IPS-11a (cell line): ENCODE measurements at regions not wholly inside any gene's neighbourhood (a gene's known extent, or its start where the extent isn't known, plus 50 kb on each side); places are given as distances from the start of the nearest gene placed in this dataset.

ENCODE experiments used
- H3K4me3 ChIP-seq: one replicate; pipeline ENCODE4 v1.5.1; 2013; ENCODE audit warnings: low read depth, low read length, control low read depth

- no peak overlapping the region for H3K4me3 ChIP-seq
Measured at GRCh38 chr14:26765768-26766520, 168.1 kb upstream of the NOVA1 start.

GRCh38 chr14:26766726-26767125 lies 168.9 kb upstream of the NOVA1 start:
- no peak overlapping the region for H3K4me3 ChIP-seq

GRCh38 chr14:26773906-26774593 lies 176.2 kb upstream of the NOVA1 start:
- H3K4me3 ChIP-seq: no peak overlapping the region

- H3K4me3 ChIP-seq: no peak overlapping the region
Measured at GRCh38 chr14:26775765-26776563, 178.1 kb upstream of the NOVA1 start.

- H3K4me3 ChIP-seq: no peak overlapping the region
Measured at GRCh38 chr14:26791117-26791806, 193.4 kb upstream of the NOVA1 start.

GRCh38 chr14:26794731-26795130 lies 196.9 kb upstream of the NOVA1 start:
- H3K4me3 ChIP-seq: no peak overlapping the region

- H3K4me3 ChIP-seq: no peak overlapping the region
Measured at GRCh38 chr14:26808407-26808806, 210.6 kb upstream of the NOVA1 start.

- H3K4me3 ChIP-seq: no peak overlapping the region
Measured at GRCh38 chr14:26810631-26811030, 212.8 kb upstream of the NOVA1 start.

GRCh38 chr14:26811756-26812305 lies 214.0 kb upstream of the NOVA1 start:
- H3K4me3 ChIP-seq: no peak overlapping the region

GRCh38 chr14:26820138-26820537 lies 222.3 kb upstream of the NOVA1 start:
- H3K4me3 ChIP-seq: no peak overlapping the region

- H3K4me3 ChIP-seq: no peak overlapping the region
Measured at GRCh38 chr14:26820572-26820971, 222.7 kb upstream of the NOVA1 start.

- H3K4me3 ChIP-seq: no peak overlapping the region
Measured at GRCh38 chr14:26828741-26829140, 230.9 kb upstream of the NOVA1 start.

- H3K4me3 ChIP-seq: no peak overlapping the region
Measured at GRCh38 chr14:26833621-26834176, 235.9 kb upstream of the NOVA1 start.

- H3K4me3 ChIP-seq: no peak overlapping the region
Measured at GRCh38 chr14:26835979-26836570, 238.2 kb upstream of the NOVA1 start.

- H3K4me3 ChIP-seq: no peak overlapping the region
Measured at GRCh38 chr14:26839481-26839880, 241.6 kb upstream of the NOVA1 start.

GRCh38 chr14:26841326-26841725 lies 243.5 kb upstream of the NOVA1 start:
- no peak overlapping the region for H3K4me3 ChIP-seq

GRCh38 chr14:26841920-26842741 lies 244.3 kb upstream of the NOVA1 start:
- H3K4me3 ChIP-seq: no peak overlapping the region

GRCh38 chr14:26845151-26845818 lies 247.5 kb upstream of the NOVA1 start:
- no peak overlapping the region for H3K4me3 ChIP-seq

GRCh38 chr14:26846388-26846787 lies 248.6 kb upstream of the NOVA1 start:
- no peak overlapping the region for H3K4me3 ChIP-seq
